H1 (cell line): ENCODE measurements at regions not wholly inside any gene's neighbourhood (a gene's known extent, or its start where the extent isn't known, plus 50 kb on each side); places are given as distances from the start of the nearest gene placed in this dataset.

Experiments used
- CTCF ChIA-PET: fragments of 300-600 bp; sonication (Branson Sonifier 250); formaldehyde crosslinking; loops from one replicate; lab custom pipeline; 2021; ENCODE audit not compliant: partially characterized antibody; lab: Charles Lee
- POLR2A ChIA-PET: fragments of 300-600 bp; sonication (Branson Sonifier 250); formaldehyde crosslinking; loops from one replicate; lab custom pipeline; 2021; ENCODE audit warnings: inconsistent platforms; ENCODE audit not compliant: partially characterized antibody; lab: Charles Lee
- DNase-seq, 2 experiments: peaks; one replicate each; pipeline versions ENCODE4 v3.0.0 to v3.0.0-alpha.2; 2010 to 2022; ENCODE audit warnings: low spot score in 2 of 2, low read depth in 1 of 2, mixed read lengths in 1 of 2
- FAIRE-seq: peaks from 2 replicates; lab custom pipeline; 2011; peaks lifted over from hg19 to GRCh38; lab: Jason Lieb, UNC
- H2AFZ ChIP-seq: 2 replicates; pipeline ENCODE4 v1.8.1; 2012; ENCODE audit warnings: low read length, inconsistent platforms
- H2AK5ac ChIP-seq: 2 replicates; pipeline ENCODE4 v1.6.1; 2013; ENCODE audit warnings: low read depth, low read length
- H2BK120ac ChIP-seq: replicated peaks from 2 replicates; pipeline ENCODE3; 2013; ENCODE audit warnings: low read depth, low read length, inconsistent platforms
- H2BK12ac ChIP-seq: 2 replicates; pipeline ENCODE4 v1.6.1; 2013; ENCODE audit warnings: low read depth, low read length
- H2BK15ac ChIP-seq: 2 replicates; pipeline ENCODE4 v1.6.1; 2013; ENCODE audit warnings: low read length
- H2BK20ac ChIP-seq: 2 replicates; pipeline ENCODE4 v1.6.1; 2013; ENCODE audit warnings: low read length
- H2BK5ac ChIP-seq: 2 replicates; pipeline ENCODE4 v1.6.1; 2013; ENCODE audit warnings: low read depth, low read length
- H3K14ac ChIP-seq: 2 replicates; pipeline ENCODE4 v1.6.1; 2013; ENCODE audit warnings: inconsistent platforms; ENCODE audit not compliant: insufficient read length
- H3K18ac ChIP-seq: 2 replicates; pipeline ENCODE4 v1.6.1; 2013; ENCODE audit warnings: low read length; ENCODE audit errors: extremely low read depth
- H3K23ac ChIP-seq: 2 replicates; pipeline ENCODE4 v1.6.1; 2013; ENCODE audit warnings: inconsistent platforms; ENCODE audit not compliant: insufficient read length
- H3K23me2 ChIP-seq: 2 replicates; pipeline ENCODE4 v1.6.1; 2013; ENCODE audit warnings: low read depth, low read length
- H3K27ac ChIP-seq: 2 replicates; pipeline ENCODE4 v1.6.1; 2011; ENCODE audit warnings: low read depth, low read length, inconsistent platforms
- H3K27me3 ChIP-seq, 4 experiments: replicated peaks in 1 of 4; 1 replicate in 1 of 4; 2 replicates in 3 of 4; pipeline versions ENCODE4 v1.6.1 to v1.8.1; 2011 to 2013; ENCODE audit warnings: low read length in 3 of 4, mild to moderate bottlenecking in 3 of 4, inconsistent platforms in 2 of 4, mixed read lengths in 2 of 4, moderate library complexity in 1 of 4; ENCODE audit not compliant: control insufficient read depth in 3 of 4, insufficient read depth in 3 of 4; ENCODE audit errors: extremely low read depth in 1 of 4
- H3K36me3 ChIP-seq, 4 experiments: 2 replicates each; pipeline versions ENCODE4 v1.6.1 to v1.8.1; 2011 to 2013; ENCODE audit warnings: mild to moderate bottlenecking in 4 of 4, low read length in 3 of 4, moderate library complexity in 2 of 4, control low read depth in 1 of 4, inconsistent platforms in 1 of 4; ENCODE audit not compliant: insufficient read depth in 4 of 4, control insufficient read depth in 2 of 4
- H3K4ac ChIP-seq: replicated peaks from 2 replicates; pipeline ENCODE3; 2013; ENCODE audit warnings: low read length, low read depth, mixed read lengths, inconsistent platforms; ENCODE audit not compliant: insufficient read length
- H3K4me1 ChIP-seq, 4 experiments: replicated peaks in 1 of 4; 1 replicate in 1 of 4; 2 replicates in 3 of 4; pipeline versions ENCODE4 v1.6.1 to v1.8.1; 2011 to 2013; ENCODE audit warnings: low read length in 3 of 4, inconsistent platforms in 2 of 4, mixed read lengths in 1 of 4; ENCODE audit not compliant: insufficient read depth in 4 of 4, control insufficient read depth in 3 of 4
- H3K4me2 ChIP-seq, 2 experiments: 2 replicates each; pipeline versions ENCODE4 v1.6.1 to v1.8.1; 2011 to 2013; ENCODE audit warnings: low read depth in 2 of 2, low read length in 2 of 2, control low read depth in 1 of 2, inconsistent platforms in 1 of 2, mild to moderate bottlenecking in 1 of 2; ENCODE audit not compliant: insufficient read depth in 1 of 2
- H3K4me3 ChIP-seq, 4 experiments: fragments of 200-600, 300-600 bp in 1 of 4; sonication (generic), shearing (Covaris generic), sonication (Bioruptor Twin) in 1 of 4; 2 replicates each; pipeline versions ENCODE4 v1.5.1 to v1.8.1; 2011 to 2016; ENCODE audit warnings: low read length in 4 of 4, low read depth in 3 of 4, control low read depth in 2 of 4, inconsistent platforms in 2 of 4, mild to moderate bottlenecking in 2 of 4, mixed read lengths in 1 of 4, moderate library complexity in 1 of 4; ENCODE audit not compliant: insufficient read depth in 2 of 4; ENCODE audit errors: extremely low read depth in 1 of 4
- H3K56ac ChIP-seq: replicated peaks from 2 replicates; pipeline ENCODE3; 2013; ENCODE audit warnings: low read depth, mild to moderate bottlenecking, mixed read lengths, low read length, inconsistent platforms; ENCODE audit not compliant: insufficient read length
- H3K79me1 ChIP-seq: 2 replicates; pipeline ENCODE4 v1.6.1; 2013; ENCODE audit warnings: low read depth, low read length, control low read depth
- H3K79me2 ChIP-seq, 2 experiments: 2 replicates each; pipeline versions ENCODE4 v1.6.1 to v1.8.1; 2012 to 2013; ENCODE audit warnings: low read length in 2 of 2, mild to moderate bottlenecking in 2 of 2, inconsistent platforms in 1 of 2; ENCODE audit not compliant: insufficient read depth in 2 of 2, control insufficient read depth in 1 of 2
- H3K9ac ChIP-seq, 4 experiments: replicated peaks in 1 of 4; 1 replicate in 1 of 4; 2 replicates in 3 of 4; pipeline versions ENCODE4 v1.6.1 to v1.8.1; 2011 to 2013; ENCODE audit warnings: low read depth in 3 of 4, low read length in 3 of 4, control low read depth in 2 of 4, mild to moderate bottlenecking in 2 of 4, moderate library complexity in 2 of 4, inconsistent platforms in 1 of 4; ENCODE audit errors: extremely low read depth in 1 of 4
- H3K9me3 ChIP-seq, 2 experiments: 2 replicates each; pipeline versions ENCODE4 v1.6.1 to v1.8.1; 2012 to 2013; ENCODE audit warnings: mild to moderate bottlenecking in 2 of 2, moderate library complexity in 2 of 2, control low read depth in 1 of 2, inconsistent platforms in 1 of 2, low read depth in 1 of 2, low read length in 1 of 2, mixed read lengths in 1 of 2; ENCODE audit not compliant: insufficient read depth in 2 of 2
- H4K20me1 ChIP-seq, 2 experiments: replicated peaks in 1 of 2; 2 replicates each; pipeline versions ENCODE3 to v1.8.1; 2011 to 2013; ENCODE audit warnings: inconsistent platforms in 2 of 2, low read length in 2 of 2, mild to moderate bottlenecking in 1 of 2; ENCODE audit not compliant: insufficient read depth in 2 of 2, control insufficient read depth in 1 of 2
- H4K5ac ChIP-seq: 2 replicates; pipeline ENCODE4 v1.6.1; 2013; ENCODE audit warnings: low read length, low read depth, mixed read lengths, inconsistent platforms; ENCODE audit not compliant: insufficient read length
- H4K8ac ChIP-seq: 2 replicates; pipeline ENCODE4 v1.8.0; 2013; ENCODE audit warnings: mild to moderate bottlenecking, moderate library complexity, low read length, inconsistent platforms; ENCODE audit not compliant: insufficient read depth; ENCODE audit errors: extremely low read depth
- H4K91ac ChIP-seq: replicated peaks from 2 replicates; pipeline ENCODE3; 2013; ENCODE audit warnings: low read length, mixed read lengths, inconsistent platforms; ENCODE audit not compliant: insufficient read length
- RAD21 ChIP-seq, 2 experiments: IDR thresholded peaks in 1 of 2; conservative IDR thresholded peaks in 1 of 2; 2 replicates each; pipeline ENCODE4 v1.6.1; 2011; ENCODE audit warnings: low read depth in 2 of 2, low read length in 2 of 2, improper control_type of control experiment in 1 of 2, inconsistent platforms in 1 of 2, mild to moderate bottlenecking in 1 of 2, moderate library complexity in 1 of 2
- YY1 ChIP-seq: IDR thresholded peaks from 2 replicates; pipeline ENCODE4 v1.6.1; 2011; ENCODE audit warnings: low read depth, mild to moderate bottlenecking, low read length
- WGBS, 2 experiments: shearing (Covaris generic) in 1 of 2; methylation state at CpG; one replicate each; pipeline versions ENCODE4 v1.1.6 to v1.1.7; 2013 to 2015; ENCODE audit warnings: low lambda C conversion rate in 2 of 2, mixed read lengths in 2 of 2, inconsistent platforms in 1 of 2, low coverage in 1 of 2, missing lambda C conversion rate in 1 of 2; ENCODE audit not compliant: insufficient replicate concordance in 2 of 2, insufficient coverage in 1 of 2, insufficient read length in 1 of 2; ENCODE audit errors: extremely low coverage in 1 of 2, missing lambda C conversion rate in 1 of 2; 5-methylcytosine and 5-hydroxymethylcytosine counted together
- TF ChIP-seq, protein P1 (sequence below), 3 experiments: IDR thresholded peaks; 1 replicate in 2 of 3; 2 replicates in 1 of 3; pipeline versions ENCODE4 v1.5.1 to v1.6.1; 2011; ENCODE audit warnings: low read length in 3 of 3, mild to moderate bottlenecking in 3 of 3, inconsistent platforms in 2 of 3, low read depth in 1 of 3, moderate library complexity in 1 of 3; ENCODE audit not compliant: insufficient read depth in 1 of 3; ENCODE audit errors: control extremely low read depth in 1 of 3

- Histone ChIP-seq H2AFZ (no peak overlapping the region), H3K9me3 (no peaks in the 10 kb centered on the region; a peak in 1 of 4 replicates), H3K4me2 (no peak overlapping the region), H3K27me3 (no peaks in the 10 kb centered on the region; a peak in 1 of 7 replicates), H4K91ac (no peak overlapping the region), H3K36me3 (no peaks in the 10 kb centered on the region), H3K79me2 (no peaks in the 10 kb centered on the region), H3K4me3 (no peak overlapping the region), H2BK120ac (no peak overlapping the region), H3K23ac (no peak overlapping the region), H3K4me1 (no peaks in the 10 kb centered on the region), H3K23me2 (no peaks in the 10 kb centered on the region), H3K27ac (no peak overlapping the region), H3K18ac (no peak overlapping the region), H2BK12ac (no peak overlapping the region), H2BK20ac (no peak overlapping the region), H3K4ac (no peak overlapping the region), H2BK15ac (no peak overlapping the region), H4K5ac (no peak overlapping the region), H2AK5ac (no peak overlapping the region), H4K8ac (no peak overlapping the region), H3K9ac (no peak overlapping the region), H2BK5ac (no peak overlapping the region), H3K56ac (no peak overlapping the region), H4K20me1 (no peaks in the 10 kb centered on the region), H3K79me1 (no peaks in the 10 kb centered on the region), H3K14ac (no peak overlapping the region)
- ChIA-PET CTCF (interaction anchor here (0.6 to 4.8 kb wide), 28 partner anchors 10 to 378 kb away, joined by 3 to 39 read pairs (median 4); no protein-coding TSS in a partner anchor), POLR2A (no interaction called here)
- TF ChIP-seq YY1 (no peak), RAD21 (IDR thresholded peaks at IDR 0.05 in 1 of 2, conservative IDR thresholded peaks at IDR 0.05 in 1 of 2; ENCODE audit: low read depth in 2 of 2, low read length in 2 of 2) (peak; percentile 59 to 63)
- TF ChIP-seq, protein P1, sequence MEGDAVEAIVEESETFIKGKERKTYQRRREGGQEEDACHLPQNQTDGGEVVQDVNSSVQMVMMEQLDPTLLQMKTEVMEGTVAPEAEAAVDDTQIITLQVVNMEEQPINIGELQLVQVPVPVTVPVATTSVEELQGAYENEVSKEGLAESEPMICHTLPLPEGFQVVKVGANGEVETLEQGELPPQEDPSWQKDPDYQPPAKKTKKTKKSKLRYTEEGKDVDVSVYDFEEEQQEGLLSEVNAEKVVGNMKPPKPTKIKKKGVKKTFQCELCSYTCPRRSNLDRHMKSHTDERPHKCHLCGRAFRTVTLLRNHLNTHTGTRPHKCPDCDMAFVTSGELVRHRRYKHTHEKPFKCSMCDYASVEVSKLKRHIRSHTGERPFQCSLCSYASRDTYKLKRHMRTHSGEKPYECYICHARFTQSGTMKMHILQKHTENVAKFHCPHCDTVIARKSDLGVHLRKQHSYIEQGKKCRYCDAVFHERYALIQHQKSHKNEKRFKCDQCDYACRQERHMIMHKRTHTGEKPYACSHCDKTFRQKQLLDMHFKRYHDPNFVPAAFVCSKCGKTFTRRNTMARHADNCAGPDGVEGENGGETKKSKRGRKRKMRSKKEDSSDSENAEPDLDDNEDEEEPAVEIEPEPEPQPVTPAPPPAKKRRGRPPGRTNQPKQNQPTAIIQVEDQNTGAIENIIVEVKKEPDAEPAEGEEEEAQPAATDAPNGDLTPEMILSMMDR (IDR thresholded peaks at IDR 0.05; ENCODE audit: control extremely low read depth in 1 of 3, insufficient read depth in 1 of 3, low read depth in 1 of 3, low read length in 3 of 3), result peak in 2 of 3 experiments; percentile 38 to 59; a peak in 2 of 4 replicates
- DNase-seq (peak in 1 of 2 experiments; percentile 47), FAIRE-seq (no peak)
- WGBS, 2 experiments, result 84% methylated on average over 3 of the region's 3 CpGs; no CpG with 5 or more reads in 1 of the 2 experiments
Observed at GRCh38 chr21:30044447-30045064, 104.8 kb upstream of the GRIK1 start.
